Mesothelial cell of epicardium (in vitro differentiated cells): ENCODE measurements at regions not wholly inside any gene's neighbourhood (a gene's known extent, or its start where the extent isn't known, plus 50 kb on each side); places are given as distances from the start of the nearest gene placed in this dataset.

Experiments
- DNase-seq, 2 experiments: peaks; one replicate each; pipeline ENCODE4 v3.0.0; 2021; ENCODE audit warnings: low spot score in 2 of 2; ENCODE audit not compliant: unreplicated experiment in 2 of 2
- H3K27ac Mint-ChIP-seq: 2 replicates; pipeline ENCODE4 v1.8.0; 2021; ENCODE audit warnings: mixed read lengths
- H3K27me3 Mint-ChIP-seq: 2 replicates; pipeline ENCODE4 v1.8.0; 2021; ENCODE audit warnings: low read depth, mixed read lengths
- H3K36me3 Mint-ChIP-seq: 2 replicates; pipeline ENCODE4 v1.8.0; 2021; ENCODE audit warnings: mixed read lengths
- H3K4me1 Mint-ChIP-seq: 2 replicates; pipeline ENCODE4 v1.8.0; 2021; ENCODE audit warnings: mixed read lengths
- H3K4me3 Mint-ChIP-seq: 2 replicates; pipeline ENCODE4 v1.8.0; 2021; ENCODE audit warnings: mild to moderate bottlenecking, moderate library complexity, mixed read lengths
- H3K9me3 Mint-ChIP-seq: 2 replicates; pipeline ENCODE4 v1.8.0; 2021; ENCODE audit warnings: mixed read lengths
- CTCF ChIP-seq: fragments of 200-600 bp; sonication (generic); IDR thresholded peaks from one replicate; pipeline ENCODE4 v1.5.0; 2021; ENCODE audit warnings: antibody characterized with exemption; ENCODE audit not compliant: unreplicated experiment

- Mint-ChIP-seq H3K27ac (no peak overlapping the region), H3K4me1 (peaks cover 24% of the 10 kb centered on the region), H3K36me3 (peaks cover 18% of the 10 kb centered on the region), H3K27me3 (no peaks in the 10 kb centered on the region), H3K9me3 (peaks cover 25% of the 10 kb centered on the region), H3K4me3 (no peak overlapping the region)
- no peak for TF ChIP-seq CTCF
- DNase-seq: no peak
Observed at GRCh38 chr14:71382315-71382714, 475.1 kb downstream of the PCNX1 start.

GRCh38 chr14:71383510-71383909 is 476.3 kb downstream of the PCNX1 start:
- Mint-ChIP-seq H3K27ac (no peak overlapping the region), H3K4me3 (no peak overlapping the region), H3K9me3 (peaks cover 16% of the 10 kb centered on the region), H3K27me3 (no peaks in the 10 kb centered on the region), H3K4me1 (peaks cover 35% of the 10 kb centered on the region), H3K36me3 (peaks cover 7% of the 10 kb centered on the region)
- TF ChIP-seq CTCF: no peak
- DNase-seq: no peak

GRCh38 chr14:71384007-71384845 is 477.0 kb downstream of the PCNX1 start:
- H3K9me3 Mint-ChIP-seq: peaks cover 10% of the 10 kb centered on the region
- peaks cover 4% of the 10 kb centered on the region for H3K36me3 Mint-ChIP-seq
- peak overlapping the region; percentile 71 for H3K27ac Mint-ChIP-seq
- no peak overlapping the region for H3K4me3 Mint-ChIP-seq
- DNase-seq: no peak
- peaks cover 42% of the 10 kb centered on the region for H3K4me1 Mint-ChIP-seq
- no peaks in the 10 kb centered on the region for H3K27me3 Mint-ChIP-seq
- TF ChIP-seq CTCF: no peak

- TF ChIP-seq CTCF: no peak
- Mint-ChIP-seq H3K9me3 (no peaks in the 10 kb centered on the region), H3K27ac (no peak overlapping the region), H3K4me3 (no peak overlapping the region), H3K36me3 (no peaks in the 10 kb centered on the region), H3K27me3 (no peaks in the 10 kb centered on the region), H3K4me1 (peaks cover 37% of the 10 kb centered on the region)
- no peak for DNase-seq
Observed at GRCh38 chr14:71387753-71388152, 480.5 kb downstream of the PCNX1 start.

GRCh38 chr14:71388336-71388735 is 481.1 kb downstream of the PCNX1 start:
- Mint-ChIP-seq H3K9me3 (no peaks in the 10 kb centered on the region), H3K36me3 (no peaks in the 10 kb centered on the region), H3K27ac (peak overlapping the region; percentile 43), H3K4me1 (peaks cover 37% of the 10 kb centered on the region), H3K27me3 (no peaks in the 10 kb centered on the region), H3K4me3 (no peak overlapping the region)
- TF ChIP-seq CTCF: no peak
- no peak for DNase-seq
